ENCODE measurements at regions not wholly inside any gene's neighbourhood (a gene's known extent, or its start where the extent isn't known, plus 50 kb on each side); places are given as distances from the start of the nearest gene placed in this dataset.

GRCh38 chr20:40565001-40565681 is 123.9 kb downstream of the MAFB start:
- in situ Hi-C loops (cut with HindIII; ENCODE audit: low pct_unique_long_range_greater_than_20kb, low sequenced_read_pairs), result no loop called here
- no peak for DNase-seq (ENCODE audit: low read depth, low spot score)

- in situ Hi-C loops (cut with HindIII; ENCODE audit: low pct_unique_long_range_greater_than_20kb, low sequenced_read_pairs), result no loop called here
- no peak for DNase-seq (ENCODE audit: low read depth, low spot score)
Measured at GRCh38 chr20:40563296-40563950, 125.6 kb downstream of the MAFB start.

GRCh38 chr20:40562031-40562430 is 127.0 kb downstream of the MAFB start:
- in situ Hi-C loops (cut with HindIII; ENCODE audit: low pct_unique_long_range_greater_than_20kb, low sequenced_read_pairs), result no loop called here
- no peak for DNase-seq (ENCODE audit: low read depth, low spot score)

GRCh38 chr20:40561187-40561586 is 127.8 kb downstream of the MAFB start:
- DNase-seq (ENCODE audit: low read depth, low spot score), result no peak
- in situ Hi-C loops (cut with HindIII; ENCODE audit: low pct_unique_long_range_greater_than_20kb, low sequenced_read_pairs), result no loop called here

GRCh38 chr20:40558212-40558611 is 130.8 kb downstream of the MAFB start:
- no peak for DNase-seq (ENCODE audit: low read depth, low spot score)
- in situ Hi-C loops (cut with HindIII; ENCODE audit: low pct_unique_long_range_greater_than_20kb, low sequenced_read_pairs), result no loop called here

- in situ Hi-C loops (cut with HindIII; ENCODE audit: low pct_unique_long_range_greater_than_20kb, low sequenced_read_pairs), result no loop called here
- no peak for DNase-seq (ENCODE audit: low read depth, low spot score)
Measured at GRCh38 chr20:40551125-40551530, 137.9 kb downstream of the MAFB start.

GRCh38 chr20:40547483-40548091 is 141.4 kb downstream of the MAFB start:
- in situ Hi-C loops (cut with HindIII; ENCODE audit: low pct_unique_long_range_greater_than_20kb, low sequenced_read_pairs), result no loop called here
- no peak for DNase-seq (ENCODE audit: low read depth, low spot score)

GRCh38 chr20:40545478-40545877 is 143.6 kb downstream of the MAFB start:
- in situ Hi-C loops (cut with HindIII; ENCODE audit: low pct_unique_long_range_greater_than_20kb, low sequenced_read_pairs), result no loop called here
- no peak for DNase-seq (ENCODE audit: low read depth, low spot score)

- no peak for DNase-seq (ENCODE audit: low read depth, low spot score)
- in situ Hi-C loops (cut with HindIII; ENCODE audit: low pct_unique_long_range_greater_than_20kb, low sequenced_read_pairs), result no loop called here
Measured at GRCh38 chr20:40542065-40542464, 147.0 kb downstream of the MAFB start.

- in situ Hi-C loops (cut with HindIII; ENCODE audit: low pct_unique_long_range_greater_than_20kb, low sequenced_read_pairs), result no loop called here
- DNase-seq (ENCODE audit: low read depth, low spot score), result no peak
Measured at GRCh38 chr20:40540166-40540565, 148.9 kb downstream of the MAFB start.

- no peak for DNase-seq (ENCODE audit: low read depth, low spot score)
- in situ Hi-C loops (cut with HindIII; ENCODE audit: low pct_unique_long_range_greater_than_20kb, low sequenced_read_pairs), result no loop called here
Measured at GRCh38 chr20:40538131-40538530, 150.9 kb downstream of the MAFB start.

GRCh38 chr20:40536808-40537207 is 152.2 kb downstream of the MAFB start:
- no peak for DNase-seq (ENCODE audit: low read depth, low spot score)
- in situ Hi-C loops (cut with HindIII; ENCODE audit: low pct_unique_long_range_greater_than_20kb, low sequenced_read_pairs), result no loop called here

GRCh38 chr20:40535816-40536215 is 153.2 kb downstream of the MAFB start:
- DNase-seq (ENCODE audit: low read depth, low spot score), result no peak
- in situ Hi-C loops (cut with HindIII; ENCODE audit: low pct_unique_long_range_greater_than_20kb, low sequenced_read_pairs), result no loop called here

- in situ Hi-C loops (cut with HindIII; ENCODE audit: low pct_unique_long_range_greater_than_20kb, low sequenced_read_pairs), result no loop called here
- peak; percentile 55 for DNase-seq (ENCODE audit: low read depth, low spot score)
Measured at GRCh38 chr20:40532103-40532502, 156.9 kb downstream of the MAFB start.

- no peak for DNase-seq (ENCODE audit: low read depth, low spot score)
- in situ Hi-C loops (cut with HindIII; ENCODE audit: low pct_unique_long_range_greater_than_20kb, low sequenced_read_pairs), result no loop called here
Measured at GRCh38 chr20:40525351-40525750, 163.7 kb downstream of the MAFB start.

- in situ Hi-C loops (cut with HindIII; ENCODE audit: low pct_unique_long_range_greater_than_20kb, low sequenced_read_pairs), result no loop called here
- no peak for DNase-seq (ENCODE audit: low read depth, low spot score)
Measured at GRCh38 chr20:40524071-40524470, 165.0 kb downstream of the MAFB start.

GRCh38 chr20:40522405-40522804 is 166.6 kb downstream of the MAFB start:
- in situ Hi-C loops (cut with HindIII; ENCODE audit: low pct_unique_long_range_greater_than_20kb, low sequenced_read_pairs), result no loop called here
- DNase-seq (ENCODE audit: low read depth, low spot score), result no peak

- no peak for DNase-seq (ENCODE audit: low read depth, low spot score)
- in situ Hi-C loops (cut with HindIII; ENCODE audit: low pct_unique_long_range_greater_than_20kb, low sequenced_read_pairs), result no loop called here
Measured at GRCh38 chr20:40521962-40522361, 167.1 kb downstream of the MAFB start.

- DNase-seq (ENCODE audit: low read depth, low spot score), result no peak
- in situ Hi-C loops (cut with HindIII; ENCODE audit: low pct_unique_long_range_greater_than_20kb, low sequenced_read_pairs), result no loop called here
Measured at GRCh38 chr20:40519918-40520317, 169.1 kb downstream of the MAFB start.
